Neural cell (in vitro differentiated cells): ENCODE measurements at regions not wholly inside any gene's neighbourhood (a gene's known extent, or its start where the extent isn't known, plus 50 kb on each side); places are given as distances from the start of the nearest gene placed in this dataset.
"Not testable (repeated sequence)": the region's sequence is repeated elsewhere in the genome, so short reads cannot be mapped to it uniquely, and the experiment has no call there.

Experiments
- TF ChIP-seq, protein P1 (sequence below): fragments of 450-650 bp; IDR thresholded peaks from 2 replicates; pipeline ENCODE4 v1.5.1; 2014; ENCODE audit warnings: antibody characterized with exemption, mild to moderate bottlenecking, moderate library complexity; ENCODE audit not compliant: poor library complexity, severe bottlenecking
- TF ChIP-seq, protein P2 (sequence below): IDR thresholded peaks from 2 replicates; pipeline ENCODE4 v1.6.1; 2012; ENCODE audit warnings: borderline replicate concordance

- TF ChIP-seq, protein P1, sequence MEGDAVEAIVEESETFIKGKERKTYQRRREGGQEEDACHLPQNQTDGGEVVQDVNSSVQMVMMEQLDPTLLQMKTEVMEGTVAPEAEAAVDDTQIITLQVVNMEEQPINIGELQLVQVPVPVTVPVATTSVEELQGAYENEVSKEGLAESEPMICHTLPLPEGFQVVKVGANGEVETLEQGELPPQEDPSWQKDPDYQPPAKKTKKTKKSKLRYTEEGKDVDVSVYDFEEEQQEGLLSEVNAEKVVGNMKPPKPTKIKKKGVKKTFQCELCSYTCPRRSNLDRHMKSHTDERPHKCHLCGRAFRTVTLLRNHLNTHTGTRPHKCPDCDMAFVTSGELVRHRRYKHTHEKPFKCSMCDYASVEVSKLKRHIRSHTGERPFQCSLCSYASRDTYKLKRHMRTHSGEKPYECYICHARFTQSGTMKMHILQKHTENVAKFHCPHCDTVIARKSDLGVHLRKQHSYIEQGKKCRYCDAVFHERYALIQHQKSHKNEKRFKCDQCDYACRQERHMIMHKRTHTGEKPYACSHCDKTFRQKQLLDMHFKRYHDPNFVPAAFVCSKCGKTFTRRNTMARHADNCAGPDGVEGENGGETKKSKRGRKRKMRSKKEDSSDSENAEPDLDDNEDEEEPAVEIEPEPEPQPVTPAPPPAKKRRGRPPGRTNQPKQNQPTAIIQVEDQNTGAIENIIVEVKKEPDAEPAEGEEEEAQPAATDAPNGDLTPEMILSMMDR, result not testable (repeated sequence)
- TF ChIP-seq, protein P2, sequence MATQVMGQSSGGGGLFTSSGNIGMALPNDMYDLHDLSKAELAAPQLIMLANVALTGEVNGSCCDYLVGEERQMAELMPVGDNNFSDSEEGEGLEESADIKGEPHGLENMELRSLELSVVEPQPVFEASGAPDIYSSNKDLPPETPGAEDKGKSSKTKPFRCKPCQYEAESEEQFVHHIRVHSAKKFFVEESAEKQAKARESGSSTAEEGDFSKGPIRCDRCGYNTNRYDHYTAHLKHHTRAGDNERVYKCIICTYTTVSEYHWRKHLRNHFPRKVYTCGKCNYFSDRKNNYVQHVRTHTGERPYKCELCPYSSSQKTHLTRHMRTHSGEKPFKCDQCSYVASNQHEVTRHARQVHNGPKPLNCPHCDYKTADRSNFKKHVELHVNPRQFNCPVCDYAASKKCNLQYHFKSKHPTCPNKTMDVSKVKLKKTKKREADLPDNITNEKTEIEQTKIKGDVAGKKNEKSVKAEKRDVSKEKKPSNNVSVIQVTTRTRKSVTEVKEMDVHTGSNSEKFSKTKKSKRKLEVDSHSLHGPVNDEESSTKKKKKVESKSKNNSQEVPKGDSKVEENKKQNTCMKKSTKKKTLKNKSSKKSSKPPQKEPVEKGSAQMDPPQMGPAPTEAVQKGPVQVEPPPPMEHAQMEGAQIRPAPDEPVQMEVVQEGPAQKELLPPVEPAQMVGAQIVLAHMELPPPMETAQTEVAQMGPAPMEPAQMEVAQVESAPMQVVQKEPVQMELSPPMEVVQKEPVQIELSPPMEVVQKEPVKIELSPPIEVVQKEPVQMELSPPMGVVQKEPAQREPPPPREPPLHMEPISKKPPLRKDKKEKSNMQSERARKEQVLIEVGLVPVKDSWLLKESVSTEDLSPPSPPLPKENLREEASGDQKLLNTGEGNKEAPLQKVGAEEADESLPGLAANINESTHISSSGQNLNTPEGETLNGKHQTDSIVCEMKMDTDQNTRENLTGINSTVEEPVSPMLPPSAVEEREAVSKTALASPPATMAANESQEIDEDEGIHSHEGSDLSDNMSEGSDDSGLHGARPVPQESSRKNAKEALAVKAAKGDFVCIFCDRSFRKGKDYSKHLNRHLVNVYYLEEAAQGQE, result not testable (repeated sequence)
Measured at GRCh38 chr7:39833865-39834634, 116.0 kb upstream of the CDK13 start.
